Psoas muscle (tissue), 7 donors: ENCODE measurements at regions not wholly inside any gene's neighbourhood (a gene's known extent, or its start where the extent isn't known, plus 50 kb on each side); places are given as distances from the start of the nearest gene placed in this dataset.

ENCODE experiments used
- ATAC-seq, 4 donors: fragments of 200-7000 bp; cut with Tn5 transposase; one replicate each; pipeline ENCODE4 v1.9.1; 2020; ENCODE audit warnings: moderate library complexity in 3 of 4, mild to moderate bottlenecking in 2 of 4
- DNase-seq, 2 donors: peaks; one replicate each; pipeline ENCODE4 v3.0.0-alpha.2; 2020
- H3K27ac ChIP-seq: fragments of 200-600 bp; one replicate; pipeline ENCODE4 v1.8.0; 2022
- H3K27me3 ChIP-seq, 3 donors: fragments of 200-600 bp in 1 of 3; one replicate each; pipeline versions ENCODE4 v1.6.1 to v1.8.0; 2013 to 2022; ENCODE audit warnings: low read length in 2 of 3, mild to moderate bottlenecking in 2 of 3, moderate library complexity in 1 of 3; ENCODE audit not compliant: insufficient read depth in 3 of 3
- H3K36me3 ChIP-seq, 2 donors: fragments of 200-600 bp in 1 of 2; one replicate each; pipeline versions ENCODE4 v1.6.1 to v1.8.0; 2013 to 2022; ENCODE audit warnings: low read depth in 1 of 2, mild to moderate bottlenecking in 1 of 2, moderate library complexity in 1 of 2; ENCODE audit not compliant: insufficient read depth in 1 of 2
- H3K4me1 ChIP-seq: fragments of 200-600 bp; one replicate; pipeline ENCODE4 v1.8.0; 2022
- H3K4me3 ChIP-seq: fragments of 200-600 bp; one replicate; pipeline ENCODE4 v1.8.0; 2022; ENCODE audit warnings: mild to moderate bottlenecking
- H3K9me3 ChIP-seq: fragments of 200-600 bp; one replicate; pipeline ENCODE4 v1.8.0; 2022
- WGBS, 3 donors: extraction: QIAGEN DNeasy Blood & Tissue Kit; methylation state at CpG; one replicate each; pipeline versions ENCODE4 v1.1.6 to v1.1.7; 2013; 5-methylcytosine and 5-hydroxymethylcytosine counted together
- intact Hi-C, 2 donors: fragments of 100-400 bp; cut with DNase I; formaldehyde crosslinking; loops; one replicate each; pipeline versions ENCODE4 v1.11.0 to v1.14.2; 2022
- TF ChIP-seq, protein P1 (sequence below): fragments of 200-600 bp; IDR thresholded peaks from one replicate; pipeline ENCODE4 v1.8.0; 2022; ENCODE audit warnings: antibody characterized with exemption
- donor health status: healthy with polysubstance abuse.
- donor health status: DM: no; HTN: no; CAD: no; lungs with moderate emphysema.
- donor health status: Bipolar disorder and iron deficiency.
- donor health status: healthy.
- donor health status: DM: yes; HTN: yes; CAD: no.
- donor health status: DM: no; HTN: no; CAD: no.
- donor health status: DM: yes; HTN: yes; CAD: no.

DNA sequence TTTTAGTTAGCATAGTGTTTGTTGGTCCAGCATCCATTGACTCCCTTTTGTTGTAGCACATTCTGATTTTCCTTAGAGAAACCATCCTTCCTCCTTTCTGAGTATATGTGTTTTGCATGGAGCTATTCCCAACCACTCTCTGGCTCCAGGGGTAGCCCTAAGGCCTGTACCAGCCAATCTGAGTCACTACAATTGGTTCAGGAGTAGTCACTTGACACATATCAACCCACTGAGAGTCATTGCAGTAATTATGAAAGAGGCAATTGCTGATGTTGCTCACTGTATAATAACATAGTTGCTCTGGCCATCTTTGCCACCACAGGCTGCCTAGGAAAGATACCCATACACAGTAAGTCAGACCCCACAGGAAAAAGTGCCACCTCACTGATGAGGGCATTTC, 71.2 kb upstream of the GRID2 start:
- no peak overlapping the region for H3K4me3 ChIP-seq
- intact Hi-C loops = no loop called here
- H3K9me3 ChIP-seq = no peaks in the 10 kb centered on the region
- H3K27ac ChIP-seq = no peak overlapping the region
- no peaks in the 10 kb centered on the region for H3K36me3 ChIP-seq
- no peaks in the 10 kb centered on the region for H3K27me3 ChIP-seq
- DNase-seq (no peak), ATAC-seq (no peak)
- no peaks in the 10 kb centered on the region for H3K4me1 ChIP-seq
- TF ChIP-seq, protein P1, sequence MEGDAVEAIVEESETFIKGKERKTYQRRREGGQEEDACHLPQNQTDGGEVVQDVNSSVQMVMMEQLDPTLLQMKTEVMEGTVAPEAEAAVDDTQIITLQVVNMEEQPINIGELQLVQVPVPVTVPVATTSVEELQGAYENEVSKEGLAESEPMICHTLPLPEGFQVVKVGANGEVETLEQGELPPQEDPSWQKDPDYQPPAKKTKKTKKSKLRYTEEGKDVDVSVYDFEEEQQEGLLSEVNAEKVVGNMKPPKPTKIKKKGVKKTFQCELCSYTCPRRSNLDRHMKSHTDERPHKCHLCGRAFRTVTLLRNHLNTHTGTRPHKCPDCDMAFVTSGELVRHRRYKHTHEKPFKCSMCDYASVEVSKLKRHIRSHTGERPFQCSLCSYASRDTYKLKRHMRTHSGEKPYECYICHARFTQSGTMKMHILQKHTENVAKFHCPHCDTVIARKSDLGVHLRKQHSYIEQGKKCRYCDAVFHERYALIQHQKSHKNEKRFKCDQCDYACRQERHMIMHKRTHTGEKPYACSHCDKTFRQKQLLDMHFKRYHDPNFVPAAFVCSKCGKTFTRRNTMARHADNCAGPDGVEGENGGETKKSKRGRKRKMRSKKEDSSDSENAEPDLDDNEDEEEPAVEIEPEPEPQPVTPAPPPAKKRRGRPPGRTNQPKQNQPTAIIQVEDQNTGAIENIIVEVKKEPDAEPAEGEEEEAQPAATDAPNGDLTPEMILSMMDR = no peak

DNA sequence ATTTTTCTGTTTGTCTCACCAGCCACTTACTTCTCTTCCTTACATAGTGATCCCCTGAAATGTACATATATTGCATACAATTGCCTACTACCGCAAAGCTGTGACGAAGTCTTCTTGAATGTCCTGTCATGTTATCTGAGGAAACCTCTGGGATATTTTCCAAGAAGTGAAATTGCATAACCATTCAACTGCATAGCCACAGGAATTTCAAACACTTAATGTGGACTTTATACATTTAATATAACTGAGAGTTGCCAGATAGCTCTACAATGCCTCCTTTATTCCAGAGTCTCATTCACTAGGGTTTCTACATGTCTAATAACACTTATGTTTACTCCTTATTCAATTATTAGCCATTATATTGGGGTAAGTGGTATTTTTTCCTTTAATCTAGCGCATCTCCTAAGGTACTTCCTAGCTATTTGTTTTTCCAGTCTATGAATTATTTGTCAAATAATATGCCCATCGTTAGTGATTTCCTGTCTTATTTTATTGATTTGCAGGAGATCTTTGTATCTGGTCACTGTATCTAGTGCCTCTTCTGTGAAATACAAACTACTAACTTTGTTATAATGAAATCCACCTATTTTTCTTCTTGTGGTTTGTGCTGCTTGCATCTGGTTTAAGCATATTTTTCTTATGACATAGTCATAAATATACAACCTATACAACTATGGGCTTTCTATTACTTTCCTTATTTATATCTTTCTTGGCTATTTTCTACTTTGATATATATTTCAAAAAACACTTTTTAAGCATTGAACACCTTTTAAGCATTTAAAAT, 69.2 kb upstream of the GRID2 start:
- intact Hi-C loops = no loop called here
- TF ChIP-seq, protein P1 = no peak
- Histone ChIP-seq H3K9me3 (no peaks in the 10 kb centered on the region), H3K4me3 (no peak overlapping the region), H3K4me1 (no peaks in the 10 kb centered on the region), H3K27ac (no peak overlapping the region), H3K27me3 (peaks cover 0 to 2% (median 0%) of the 10 kb centered on the region in 3 donors), H3K36me3 (no peaks in the 10 kb centered on the region)
- WGBS, 3 donors = 21 to 50% (median 34%) methylated on average over 4 of the region's 4 CpGs
- DNase-seq (no peak), ATAC-seq (no peak)

DNA sequence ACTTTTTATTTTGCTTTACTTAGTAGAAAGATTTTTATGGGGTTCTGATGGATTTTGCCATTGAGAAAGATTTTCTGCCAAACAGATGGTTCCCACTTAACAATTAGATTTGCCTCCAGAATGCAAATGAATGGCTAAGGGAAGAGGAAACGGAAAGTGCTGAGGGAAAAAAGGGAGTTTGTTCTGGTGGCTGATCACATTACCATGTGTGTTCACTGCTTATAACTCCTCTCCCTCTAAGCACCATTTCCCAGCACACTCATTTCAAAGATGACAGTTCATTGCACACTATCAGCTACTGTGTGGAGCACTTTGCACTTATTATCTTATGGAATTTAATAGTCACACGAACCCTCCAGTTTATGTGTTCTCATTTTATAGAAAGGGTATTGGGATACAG, 68.0 kb upstream of the GRID2 start:
- TF ChIP-seq, protein P1 = no peak
- no peak for ATAC-seq
- 11 to 21% (median 14%) methylated on average over 2 of the region's 2 CpGs for WGBS, 3 donors
- H3K36me3 ChIP-seq = no peaks in the 10 kb centered on the region
- H3K9me3 ChIP-seq = no peaks in the 10 kb centered on the region
- no peak overlapping the region for H3K27ac ChIP-seq
- H3K4me1 ChIP-seq = no peaks in the 10 kb centered on the region
- peaks cover 0 to 2% (median 0%) of the 10 kb centered on the region in 3 donors for H3K27me3 ChIP-seq
- intact Hi-C loops = no loop called here
- no peak for DNase-seq
- no peak overlapping the region for H3K4me3 ChIP-seq

DNA sequence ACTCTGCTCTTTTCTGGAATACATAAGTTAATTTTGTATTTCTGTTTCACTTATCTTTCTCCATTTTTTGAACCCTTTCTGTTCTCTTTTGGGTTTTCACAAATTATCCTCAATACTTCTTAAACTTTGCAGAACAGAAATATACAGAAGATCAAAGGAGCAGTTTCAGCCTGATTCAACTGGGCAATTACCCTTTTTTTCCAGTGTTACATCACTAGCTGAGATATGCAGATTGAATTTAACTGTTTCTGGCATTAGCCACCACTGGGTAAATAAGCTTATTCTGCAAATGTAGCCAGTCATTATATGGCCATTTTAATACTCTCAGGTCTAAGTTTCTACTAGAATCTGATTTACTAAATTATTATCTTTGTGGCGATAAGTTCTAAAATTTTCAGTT, 66.9 kb upstream of the GRID2 start:
- ATAC-seq (no peak), DNase-seq (no peak)
- peaks cover 0 to 2% (median 0%) of the 10 kb centered on the region in 3 donors for H3K27me3 ChIP-seq
- no peak overlapping the region for H3K27ac ChIP-seq
- intact Hi-C loops = no loop called here
- no peaks in the 10 kb centered on the region for H3K9me3 ChIP-seq
- H3K4me1 ChIP-seq = no peaks in the 10 kb centered on the region
- H3K36me3 ChIP-seq = no peaks in the 10 kb centered on the region
- TF ChIP-seq, protein P1 = no peak
- 86 to 91% (median 87%) methylated on average over 1 of the region's 1 CpG for WGBS, 3 donors
- no peak overlapping the region for H3K4me3 ChIP-seq

DNA sequence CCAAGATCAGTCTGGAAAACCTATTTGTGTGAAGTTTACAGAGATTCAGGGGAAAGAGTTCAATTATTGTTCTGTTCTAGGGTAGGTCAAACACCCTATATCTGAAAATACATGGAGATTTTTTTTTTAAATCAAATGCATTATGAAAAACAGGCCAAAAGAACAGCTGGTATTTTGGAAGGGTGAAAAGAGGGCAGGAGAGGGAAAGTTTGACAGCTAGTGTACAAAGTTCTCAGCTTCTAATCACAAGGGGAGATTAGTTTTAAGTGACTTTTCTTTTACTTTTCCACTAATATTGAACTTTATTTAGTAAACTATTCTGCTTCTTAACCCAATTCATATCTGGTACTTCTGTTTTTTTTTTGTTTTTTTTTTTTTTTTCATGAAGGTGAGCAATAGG, 66.2 kb upstream of the GRID2 start:
- TF ChIP-seq, protein P1 = no peak
- Histone ChIP-seq H3K4me1 (no peaks in the 10 kb centered on the region), H3K36me3 (no peaks in the 10 kb centered on the region), H3K27me3 (peaks cover 0 to 2% (median 0%) of the 10 kb centered on the region in 3 donors), H3K27ac (no peak overlapping the region), H3K9me3 (no peaks in the 10 kb centered on the region), H3K4me3 (no peak overlapping the region)
- ATAC-seq = no peak
- no peak for DNase-seq
- intact Hi-C loops = no loop called here
